CD4-positive, alpha-beta T cell (primary cell): ENCODE measurements at regions not wholly inside any gene's neighbourhood (a gene's known extent, or its start where the extent isn't known, plus 50 kb on each side); places are given as distances from the start of the nearest gene placed in this dataset.

Experiments used
- ATAC-seq: fragments of 200-7000 bp; cut with Tn5 transposase; one replicate; pipeline ENCODE4 v1.10.0; 2022; ENCODE audit warnings: mild to moderate bottlenecking; ENCODE audit not compliant: poor library complexity
- CTCF ChIA-PET: fragments of 350-600 bp; sonication (Branson Sonifier 250); formaldehyde crosslinking; loops from one replicate; lab custom pipeline; 2021; ENCODE audit warnings: antibody characterized with exemption, inconsistent platforms; lab: Charles Lee
- POLR2A ChIA-PET: fragments of 350-600 bp; sonication (Branson Sonifier 250); formaldehyde crosslinking; loops from one replicate; lab custom pipeline; 2021; ENCODE audit warnings: antibody characterized with exemption, inconsistent platforms; lab: Charles Lee
- DNase-seq, 14 experiments: peaks; one replicate each; pipeline ENCODE4 v3.0.0-alpha.2; 2013 to 2020; ENCODE audit warnings: mixed read lengths in 2 of 14
- H3K27ac ChIP-seq, 2 donors: one replicate each; pipeline versions ENCODE4 v1.5.1 to v1.7.0; 2013; ENCODE audit warnings: low read length in 2 of 2, low read depth in 1 of 2, mild to moderate bottlenecking in 1 of 2
- H3K27me3 ChIP-seq, 2 experiments: 1 replicate in 1 of 2; 2 replicates in 1 of 2; pipeline versions ENCODE4 v1.6.1 to v1.7.0; 2013; ENCODE audit warnings: low read length in 2 of 2, control low read depth in 1 of 2, mild to moderate bottlenecking in 1 of 2, moderate library complexity in 1 of 2; ENCODE audit not compliant: insufficient read depth in 2 of 2, control insufficient read depth in 1 of 2
- H3K36me3 ChIP-seq: one replicate; pipeline ENCODE4 v1.6.1; 2013; ENCODE audit warnings: low read length, control low read depth; ENCODE audit not compliant: insufficient read depth
- H3K4me1 ChIP-seq: one replicate; pipeline ENCODE4 v1.6.1; 2013; ENCODE audit warnings: low read length, control low read depth; ENCODE audit not compliant: insufficient read depth
- H3K4me3 ChIP-seq: one replicate; pipeline ENCODE4 v1.5.1; 2013; ENCODE audit warnings: mild to moderate bottlenecking, low read length, moderate library complexity
- H3K9me3 ChIP-seq, 2 experiments: 1 replicate in 1 of 2; 2 replicates in 1 of 2; pipeline versions ENCODE4 v1.6.1 to v1.7.0; 2013; ENCODE audit warnings: low read length in 2 of 2, mild to moderate bottlenecking in 2 of 2, control low read depth in 1 of 2, moderate library complexity in 1 of 2; ENCODE audit not compliant: control insufficient read depth in 1 of 2, insufficient read depth in 1 of 2
- H3K27ac Mint-ChIP-seq: one replicate; pipeline ENCODE4 v1.8.0; 2020; ENCODE audit warnings: mixed read lengths
- H3K27me3 Mint-ChIP-seq: one replicate; pipeline ENCODE4 v1.8.0; 2021; ENCODE audit warnings: mixed read lengths
- H3K36me3 Mint-ChIP-seq: one replicate; pipeline ENCODE4 v1.8.0; 2021; ENCODE audit warnings: low read depth, mixed read lengths
- H3K4me1 Mint-ChIP-seq: one replicate; pipeline ENCODE4 v1.8.0; 2021; ENCODE audit warnings: low read depth, mixed read lengths
- H3K4me3 Mint-ChIP-seq: one replicate; pipeline ENCODE4 v1.8.0; 2020; ENCODE audit warnings: mild to moderate bottlenecking, mixed read lengths
- H3K9me3 Mint-ChIP-seq: one replicate; pipeline ENCODE4 v1.8.0; 2020; ENCODE audit warnings: mixed read lengths
- intact Hi-C, 2 experiments: fragments of 100-400 bp; cut with DNase I in 1 of 2; cut with micrococcal nuclease in 1 of 2; formaldehyde crosslinking; loops; one replicate each; pipeline versions ENCODE4 v1.15.1 to v1.9.0; 2023 to 2025; cut with DNase I, micrococcal nuclease
- TF ChIP-seq, protein P1 (sequence below): fragments of 200-600 bp; IDR thresholded peaks from one replicate; pipeline ENCODE4 v1.8.0; 2022; ENCODE audit warnings: antibody characterized with exemption, mild to moderate bottlenecking

- H3K4me1 ChIP-seq: no peaks in the 10 kb centered on the region
- H3K4me3 Mint-ChIP-seq: no peak overlapping the region
- no peak overlapping the region for H3K27ac Mint-ChIP-seq
- CTCF ChIA-PET: no interaction called here
- peaks cover 72% of the 10 kb centered on the region for H3K36me3 Mint-ChIP-seq
- no peak overlapping the region for H3K4me3 ChIP-seq
- POLR2A ChIA-PET: no interaction called here
- peaks cover 5 to 6% of the 10 kb centered on the region in 2 experiments for H3K9me3 ChIP-seq
- no peaks in the 10 kb centered on the region for H3K27me3 ChIP-seq
- intact Hi-C loops: no loop called here
- TF ChIP-seq, protein P1, sequence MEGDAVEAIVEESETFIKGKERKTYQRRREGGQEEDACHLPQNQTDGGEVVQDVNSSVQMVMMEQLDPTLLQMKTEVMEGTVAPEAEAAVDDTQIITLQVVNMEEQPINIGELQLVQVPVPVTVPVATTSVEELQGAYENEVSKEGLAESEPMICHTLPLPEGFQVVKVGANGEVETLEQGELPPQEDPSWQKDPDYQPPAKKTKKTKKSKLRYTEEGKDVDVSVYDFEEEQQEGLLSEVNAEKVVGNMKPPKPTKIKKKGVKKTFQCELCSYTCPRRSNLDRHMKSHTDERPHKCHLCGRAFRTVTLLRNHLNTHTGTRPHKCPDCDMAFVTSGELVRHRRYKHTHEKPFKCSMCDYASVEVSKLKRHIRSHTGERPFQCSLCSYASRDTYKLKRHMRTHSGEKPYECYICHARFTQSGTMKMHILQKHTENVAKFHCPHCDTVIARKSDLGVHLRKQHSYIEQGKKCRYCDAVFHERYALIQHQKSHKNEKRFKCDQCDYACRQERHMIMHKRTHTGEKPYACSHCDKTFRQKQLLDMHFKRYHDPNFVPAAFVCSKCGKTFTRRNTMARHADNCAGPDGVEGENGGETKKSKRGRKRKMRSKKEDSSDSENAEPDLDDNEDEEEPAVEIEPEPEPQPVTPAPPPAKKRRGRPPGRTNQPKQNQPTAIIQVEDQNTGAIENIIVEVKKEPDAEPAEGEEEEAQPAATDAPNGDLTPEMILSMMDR: no peak
- no peak overlapping the region for H3K27ac ChIP-seq
- ATAC-seq (no peak), DNase-seq (no peak)
- H3K36me3 ChIP-seq: peaks cover 19% of the 10 kb centered on the region
- H3K9me3 Mint-ChIP-seq: peaks cover 14% of the 10 kb centered on the region
- no peaks in the 10 kb centered on the region for H3K4me1 Mint-ChIP-seq
- H3K27me3 Mint-ChIP-seq: no peaks in the 10 kb centered on the region
Measured at GRCh38 chr3:113064183-113064582, 73.4 kb downstream of the GTPBP8 start.

GRCh38 chr3:113065336-113065735 lies 74.6 kb downstream of the GTPBP8 start:
- H3K36me3 ChIP-seq: peaks cover 19% of the 10 kb centered on the region
- no peak overlapping the region for H3K27ac ChIP-seq
- no peaks in the 10 kb centered on the region for H3K27me3 ChIP-seq
- intact Hi-C loops: no loop called here
- DNase-seq: no peak
- H3K4me1 ChIP-seq: no peaks in the 10 kb centered on the region
- H3K4me3 ChIP-seq: no peak overlapping the region
- peaks cover 5 to 6% of the 10 kb centered on the region in 2 experiments for H3K9me3 ChIP-seq
- H3K9me3 Mint-ChIP-seq: peaks cover 14% of the 10 kb centered on the region
- H3K36me3 Mint-ChIP-seq: peaks cover 72% of the 10 kb centered on the region
- H3K27ac Mint-ChIP-seq: no peak overlapping the region
- TF ChIP-seq, protein P1: no peak
- ChIA-PET POLR2A (no interaction called here), CTCF (no interaction called here)
- H3K4me3 Mint-ChIP-seq: no peak overlapping the region
- no peak for ATAC-seq
- H3K27me3 Mint-ChIP-seq: no peaks in the 10 kb centered on the region
- no peaks in the 10 kb centered on the region for H3K4me1 Mint-ChIP-seq

GRCh38 chr3:113070072-113070640 lies 79.4 kb downstream of the GTPBP8 start:
- Histone ChIP-seq H3K4me1 (no peaks in the 10 kb centered on the region), H3K36me3 (no peaks in the 10 kb centered on the region), H3K9me3 (peaks cover 2 to 5% of the 10 kb centered on the region in 2 experiments), H3K27ac (no peak overlapping the region), H3K27me3 (no peaks in the 10 kb centered on the region), H3K4me3 (no peak overlapping the region)
- POLR2A ChIA-PET: no interaction called here
- Mint-ChIP-seq H3K27ac (no peak overlapping the region), H3K27me3 (no peaks in the 10 kb centered on the region), H3K4me3 (no peak overlapping the region), H3K4me1 (no peaks in the 10 kb centered on the region), H3K36me3 (peaks cover 40% of the 10 kb centered on the region), H3K9me3 (peaks cover 14% of the 10 kb centered on the region)
- no peak for DNase-seq
- CTCF ChIA-PET: interaction anchor here (0.8 kb wide), 1 partner anchor 8 kb away, joined by 3 read pairs; no protein-coding TSS in a partner anchor
- no peak for ATAC-seq
- TF ChIP-seq, protein P1: no peak
- intact Hi-C loops: no loop called here
